ENCODE measurements at regions not wholly inside any gene's neighbourhood (a gene's known extent, or its start where the extent isn't known, plus 50 kb on each side); places are given as distances from the start of the nearest gene placed in this dataset.

GRCh38 chr14:83583201-83583600 is 1946.7 kb upstream of the FLRT2 start:
- H2AK5ac ChIP-seq (ENCODE audit: low read length) = no peak overlapping the region
- H3K27ac ChIP-seq (ENCODE audit: low read depth, low read length) = no peak overlapping the region
- no peak overlapping the region for H3K4me2 ChIP-seq (ENCODE audit: low read length)
- no peak overlapping the region for H3K14ac ChIP-seq (ENCODE audit: low read length)
- no peak overlapping the region for H4K12ac ChIP-seq (ENCODE audit: low read depth, low read length)
- H3K79me2 ChIP-seq (ENCODE audit: control insufficient read depth, insufficient read depth, low read length, poor library complexity) = no peaks in the 10 kb centered on the region
- peaks cover 0 to 2% of the 10 kb centered on the region in 2 experiments for H3K36me3 ChIP-seq (ENCODE audit: control insufficient read depth in 1 of 2, insufficient read depth in 2 of 2, low read length in 2 of 2)
- H4K8ac ChIP-seq (ENCODE audit: low read depth, low read length) = no peak overlapping the region
- no peaks in the 10 kb centered on the region for H3K4me1 ChIP-seq (ENCODE audit: control insufficient read depth in 1 of 2, insufficient read depth in 2 of 2, low read length in 2 of 2)
- no peak overlapping the region for H3K4ac ChIP-seq (ENCODE audit: low read depth, low read length)
- no peak overlapping the region for H3K18ac ChIP-seq (ENCODE audit: low read length)
- H3K4me3 ChIP-seq (ENCODE audit: low read depth, low read length) = no peak overlapping the region
- no peak overlapping the region for H4K91ac ChIP-seq (ENCODE audit: low read depth, low read length)
- no peaks in the 10 kb centered on the region for H3K79me1 ChIP-seq (ENCODE audit: low read length)
- no peak overlapping the region for H3K23ac ChIP-seq (ENCODE audit: low read length)
- no peak overlapping the region for H2BK5ac ChIP-seq (ENCODE audit: low read depth, low read length, poor library complexity)
- no peaks in the 10 kb centered on the region for H3K27me3 ChIP-seq (ENCODE audit: insufficient read depth, low read length)
- no peak overlapping the region for H2BK120ac ChIP-seq (ENCODE audit: insufficient read depth, low read length, poor library complexity)
- DNase-seq = no peak
- H2AFZ ChIP-seq (ENCODE audit: insufficient read depth, low read length, poor library complexity) = no peak overlapping the region
- H2BK12ac ChIP-seq (ENCODE audit: low read length) = no peak overlapping the region
- no peak overlapping the region for H3K9ac ChIP-seq (ENCODE audit: low read length)
- peaks cover 3% of the 10 kb centered on the region for H3K9me3 ChIP-seq (ENCODE audit: insufficient read depth, low read depth, low read length)

DNA sequence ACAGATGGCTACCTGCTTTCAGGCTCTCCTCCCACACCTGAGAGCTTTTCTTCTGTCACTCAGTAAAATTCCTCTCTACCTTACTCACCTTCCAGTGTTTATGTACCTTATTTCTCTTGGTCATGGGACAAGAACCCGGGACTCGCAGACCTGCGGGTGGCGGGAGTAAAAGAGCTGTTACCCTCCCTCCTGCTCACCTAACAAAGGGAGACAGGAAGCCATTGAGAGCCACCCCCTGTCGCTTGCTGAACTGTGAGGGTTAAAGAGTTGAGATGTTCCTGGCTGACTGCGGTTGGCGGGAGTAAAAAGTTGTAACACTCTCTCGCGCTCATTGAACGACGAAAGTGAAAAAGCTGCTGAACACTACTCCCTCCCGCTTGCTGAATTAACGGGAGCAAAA is 1935.1 kb upstream of the FLRT2 start:
- no peak overlapping the region for H3K4me2 ChIP-seq (ENCODE audit: low read length)
- no peak overlapping the region for H2BK120ac ChIP-seq (ENCODE audit: insufficient read depth, low read length, poor library complexity)
- no peaks in the 10 kb centered on the region for H3K36me3 ChIP-seq (ENCODE audit: control insufficient read depth in 1 of 2, insufficient read depth in 2 of 2, low read length in 2 of 2)
- H4K91ac ChIP-seq (ENCODE audit: low read depth, low read length) = no peak overlapping the region
- no peaks in the 10 kb centered on the region for H3K4me1 ChIP-seq (ENCODE audit: control insufficient read depth in 1 of 2, insufficient read depth in 2 of 2, low read length in 2 of 2)
- H3K4ac ChIP-seq (ENCODE audit: low read depth, low read length) = no peak overlapping the region
- H3K18ac ChIP-seq (ENCODE audit: low read length) = no peak overlapping the region
- no peak overlapping the region for H2BK5ac ChIP-seq (ENCODE audit: low read depth, low read length, poor library complexity)
- no peak overlapping the region for H2AK5ac ChIP-seq (ENCODE audit: low read length)
- WGBS (ENCODE audit: extremely low coverage, insufficient coverage, insufficient read length) = no CpG with 5 or more reads among the region's 13 CpGs
- H3K27me3 ChIP-seq (ENCODE audit: insufficient read depth, low read length) = no peaks in the 10 kb centered on the region
- no peak overlapping the region for H3K27ac ChIP-seq (ENCODE audit: low read depth, low read length)
- H3K23ac ChIP-seq (ENCODE audit: low read length) = no peak overlapping the region
- H3K9me3 ChIP-seq (ENCODE audit: insufficient read depth, low read depth, low read length) = no peaks in the 10 kb centered on the region
- H2AFZ ChIP-seq (ENCODE audit: insufficient read depth, low read length, poor library complexity) = peak overlapping the region; percentile 67
- DNase-seq = no peak
- H4K8ac ChIP-seq (ENCODE audit: low read depth, low read length) = no peak overlapping the region
- H4K12ac ChIP-seq (ENCODE audit: low read depth, low read length) = no peak overlapping the region
- H3K14ac ChIP-seq (ENCODE audit: low read length) = no peak overlapping the region
- H3K4me3 ChIP-seq (ENCODE audit: low read depth, low read length) = no peak overlapping the region
- H3K9ac ChIP-seq (ENCODE audit: low read length) = no peak overlapping the region
- H2BK12ac ChIP-seq (ENCODE audit: low read length) = peak overlapping the region; percentile 16
- no peaks in the 10 kb centered on the region for H3K79me1 ChIP-seq (ENCODE audit: low read length)
- H3K79me2 ChIP-seq (ENCODE audit: control insufficient read depth, insufficient read depth, low read length, poor library complexity) = no peaks in the 10 kb centered on the region

DNA sequence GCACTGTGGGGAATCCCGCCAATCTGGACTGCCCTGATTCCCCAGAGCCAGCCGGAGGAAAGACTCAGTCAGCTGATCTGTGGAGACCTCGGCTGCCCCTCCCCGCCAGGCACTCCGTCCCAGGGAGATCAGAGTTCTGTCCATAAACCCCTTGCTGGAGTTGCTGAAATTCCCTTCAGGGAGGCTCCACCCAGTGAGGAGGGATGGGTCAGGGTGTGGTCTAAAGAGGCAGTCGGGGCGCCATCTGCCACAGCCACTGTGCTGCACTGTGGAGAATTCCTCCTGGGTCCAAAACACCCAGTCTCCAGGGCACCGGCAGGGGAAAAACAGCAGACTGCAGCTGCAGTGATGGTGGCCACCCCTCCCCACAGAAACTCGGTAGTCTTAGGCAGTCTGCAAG is 1922.3 kb upstream of the FLRT2 start:
- Histone ChIP-seq H4K12ac (ENCODE audit: low read depth, low read length) (no peak overlapping the region), H3K79me2 (ENCODE audit: control insufficient read depth, insufficient read depth, low read length, poor library complexity) (no peaks in the 10 kb centered on the region), H3K9me3 (ENCODE audit: insufficient read depth, low read depth, low read length) (peaks cover 3% of the 10 kb centered on the region), H3K27me3 (ENCODE audit: insufficient read depth, low read length) (no peaks in the 10 kb centered on the region), H3K9ac (ENCODE audit: low read length) (no peak overlapping the region), H2BK12ac (ENCODE audit: low read length) (no peak overlapping the region), H3K4me1 (ENCODE audit: control insufficient read depth in 1 of 2, insufficient read depth in 2 of 2, low read length in 2 of 2) (no peaks in the 10 kb centered on the region), H2AFZ (ENCODE audit: insufficient read depth, low read length, poor library complexity) (no peak overlapping the region), H3K14ac (ENCODE audit: low read length) (no peak overlapping the region), H3K18ac (ENCODE audit: low read length) (no peak overlapping the region), H3K36me3 (ENCODE audit: control insufficient read depth in 1 of 2, insufficient read depth in 2 of 2, low read length in 2 of 2) (no peaks in the 10 kb centered on the region), H2BK5ac (ENCODE audit: low read depth, low read length, poor library complexity) (no peak overlapping the region), H2AK5ac (ENCODE audit: low read length) (no peak overlapping the region), H3K4me2 (ENCODE audit: low read length) (no peak overlapping the region), H3K4me3 (ENCODE audit: low read depth, low read length) (no peak overlapping the region), H3K23ac (ENCODE audit: low read length) (no peak overlapping the region), H4K91ac (ENCODE audit: low read depth, low read length) (no peak overlapping the region), H3K27ac (ENCODE audit: low read depth, low read length) (no peak overlapping the region), H4K8ac (ENCODE audit: low read depth, low read length) (no peak overlapping the region), H2BK120ac (ENCODE audit: insufficient read depth, low read length, poor library complexity) (no peak overlapping the region), H3K79me1 (ENCODE audit: low read length) (no peaks in the 10 kb centered on the region), H3K4ac (ENCODE audit: low read depth, low read length) (no peak overlapping the region)
- DNase-seq = no peak
- WGBS (ENCODE audit: extremely low coverage, insufficient coverage, insufficient read length) = no CpG with 5 or more reads among the region's 9 CpGs

DNA sequence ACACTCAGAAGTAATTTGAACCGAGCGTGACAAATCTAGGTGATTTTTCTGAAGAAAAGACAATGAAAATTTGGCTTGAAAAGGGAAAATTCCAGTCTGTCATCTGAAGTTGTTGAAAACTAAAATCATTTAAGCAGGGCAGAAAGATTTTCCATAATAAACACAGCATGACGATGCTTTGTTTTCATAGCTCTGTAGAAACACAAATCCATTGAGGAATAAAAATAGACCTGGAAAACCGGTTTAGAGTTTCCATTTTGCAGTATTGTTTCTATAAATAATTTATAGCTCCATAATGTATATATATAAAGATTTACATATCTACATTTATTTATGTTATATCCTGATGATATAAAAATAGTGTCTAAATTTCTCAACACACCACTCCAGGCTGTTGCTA is 1918.5 kb upstream of the FLRT2 start:
- no peak for DNase-seq
- Histone ChIP-seq H2AK5ac (ENCODE audit: low read length) (no peak overlapping the region), H3K23ac (ENCODE audit: low read length) (no peak overlapping the region), H3K27ac (ENCODE audit: low read depth, low read length) (no peak overlapping the region), H3K4me3 (ENCODE audit: low read depth, low read length) (no peak overlapping the region), H3K14ac (ENCODE audit: low read length) (no peak overlapping the region), H3K9ac (ENCODE audit: low read length) (no peak overlapping the region), H4K8ac (ENCODE audit: low read depth, low read length) (no peak overlapping the region), H3K36me3 (ENCODE audit: control insufficient read depth in 1 of 2, insufficient read depth in 2 of 2, low read length in 2 of 2) (no peaks in the 10 kb centered on the region), H2BK12ac (ENCODE audit: low read length) (no peak overlapping the region), H3K79me2 (ENCODE audit: control insufficient read depth, insufficient read depth, low read length, poor library complexity) (no peaks in the 10 kb centered on the region), H2BK5ac (ENCODE audit: low read depth, low read length, poor library complexity) (no peak overlapping the region), H2AFZ (ENCODE audit: insufficient read depth, low read length, poor library complexity) (no peak overlapping the region), H4K12ac (ENCODE audit: low read depth, low read length) (no peak overlapping the region), H3K4me2 (ENCODE audit: low read length) (no peak overlapping the region), H3K27me3 (ENCODE audit: insufficient read depth, low read length) (no peaks in the 10 kb centered on the region), H3K4ac (ENCODE audit: low read depth, low read length) (no peak overlapping the region), H3K18ac (ENCODE audit: low read length) (no peak overlapping the region), H2BK120ac (ENCODE audit: insufficient read depth, low read length, poor library complexity) (no peak overlapping the region), H3K9me3 (ENCODE audit: insufficient read depth, low read depth, low read length) (peaks cover 3% of the 10 kb centered on the region), H4K91ac (ENCODE audit: low read depth, low read length) (no peak overlapping the region), H3K4me1 (ENCODE audit: control insufficient read depth in 1 of 2, insufficient read depth in 2 of 2, low read length in 2 of 2) (peaks cover 0 to 1% of the 10 kb centered on the region in 2 experiments), H3K79me1 (ENCODE audit: low read length) (no peaks in the 10 kb centered on the region)
- WGBS (ENCODE audit: extremely low coverage, insufficient coverage, insufficient read length) = no CpG with 5 or more reads among the region's 4 CpGs
